Panc1 (cell line): ENCODE measurements at regions not wholly inside any gene's neighbourhood (a gene's known extent, or its start where the extent isn't known, plus 50 kb on each side); places are given as distances from the start of the nearest gene placed in this dataset.

Experiments
- CTCF ChIP-seq: fragments of 450-650 bp; IDR thresholded peaks from 2 replicates; pipeline ENCODE4 v1.5.1; 2017; ENCODE audit warnings: mild to moderate bottlenecking
- REST ChIP-seq, 2 experiments: IDR thresholded peaks; 2 replicates each; pipeline ENCODE4 v1.6.1; 2011 to 2012; ENCODE audit warnings: low read depth in 2 of 2, control low read depth in 1 of 2, low read length in 1 of 2, mild to moderate bottlenecking in 1 of 2, moderate library complexity in 1 of 2; ENCODE audit not compliant: insufficient read depth in 1 of 2
- SIN3A ChIP-seq: IDR thresholded peaks from 2 replicates; pipeline ENCODE4 v1.6.1; 2012; ENCODE audit warnings: low read depth, mild to moderate bottlenecking, low read length, moderate library complexity, borderline replicate concordance; ENCODE audit not compliant: insufficient read depth
- TCF7L2 ChIP-seq: IDR thresholded peaks from 2 replicates; pipeline ENCODE4 v1.6.1; 2011; ENCODE audit warnings: mild to moderate bottlenecking, low read depth, low read length, inconsistent platforms

GRCh38 chr16:5671421-5671820 lies 573.8 kb upstream of the EEF2KMT start:
- no peak for TF ChIP-seq CTCF
- no peak for TF ChIP-seq REST (IDR thresholded peaks at IDR 0.05; ENCODE audit: insufficient read depth in 1 of 2, low read depth in 2 of 2, low read length in 1 of 2)
- TF ChIP-seq SIN3A, result no peak
- no peak for TF ChIP-seq TCF7L2
